HEK293 (cell line): ENCODE measurements at regions not wholly inside any gene's neighbourhood (a gene's known extent, or its start where the extent isn't known, plus 50 kb on each side); places are given as distances from the start of the nearest gene placed in this dataset.
A peak's percentile ranks its signal among the peaks of the same experiment; 100 is the strongest.

Experiments
- CTCF ChIA-PET: fragments of 350-600 bp; formaldehyde crosslinking; extraction: SDS; loops from one replicate; lab custom pipeline; 2021; ENCODE audit warnings: antibody characterized with exemption; lab: Yijun Ruan, JAX
- POLR2A ChIA-PET: fragments of 300-600 bp; formaldehyde crosslinking; extraction: SDS; loops from one replicate; lab custom pipeline; 2020; ENCODE audit warnings: antibody characterized with exemption, inconsistent platforms; lab: Yijun Ruan, JAX
- H3K27ac ChIP-seq: fragments of 200-500 bp; sonication (Bioruptor generic); 2 replicates; pipeline ENCODE4 v1.5.1; 2014; ENCODE audit warnings: low read depth, low read length, control low read depth, inconsistent platforms; ENCODE audit errors: extremely low read depth
- H3K36me3 ChIP-seq, 2 experiments: fragments of 200-500 bp in 1 of 2; sonication (Bioruptor generic) in 1 of 2; 1 replicate in 1 of 2; 2 replicates in 1 of 2; pipeline ENCODE4 v1.5.1; 2014 to 2017; ENCODE audit warnings: inconsistent platforms in 2 of 2, low read length in 2 of 2; ENCODE audit not compliant: control insufficient read depth in 2 of 2, insufficient read depth in 1 of 2
- H3K4me1 ChIP-seq: fragments of 200-500 bp; sonication (Bioruptor generic); 2 replicates; pipeline ENCODE4 v1.5.1; 2014; ENCODE audit warnings: mild to moderate bottlenecking, low read length, inconsistent platforms; ENCODE audit not compliant: control insufficient read depth, insufficient read depth
- H3K4me3 ChIP-seq: 2 replicates; pipeline ENCODE4 v1.5.1; 2011; ENCODE audit warnings: low read depth, mild to moderate bottlenecking, control low read depth, low read length, moderate library complexity
- H3K9me3 ChIP-seq: fragments of 200-500 bp; sonication (Bioruptor generic); 2 replicates; pipeline ENCODE4 v1.5.1; 2014; ENCODE audit warnings: low read depth, low read length, inconsistent platforms; ENCODE audit not compliant: control insufficient read depth, insufficient read depth
- BCL11B ChIP-seq: fragments of 450-650 bp; formaldehyde crosslinking; IDR thresholded peaks from 2 replicates; pipeline ENCODE4 v1.5.1; 2016; ENCODE audit warnings: low read depth, missing biosample characterization, missing genetic modification characterization
- FEZF1 ChIP-seq: fragments of 450-650 bp; formaldehyde crosslinking; IDR thresholded peaks from 2 replicates; pipeline ENCODE4 v1.5.1; 2016; ENCODE audit warnings: missing biosample characterization, missing genetic modification characterization
- GLI4 ChIP-seq: fragments of 450-650 bp; formaldehyde crosslinking; IDR thresholded peaks from 2 replicates; pipeline ENCODE4 v1.5.1; 2016; ENCODE audit warnings: missing biosample characterization, missing genetic modification characterization
- HOXC10 ChIP-seq: sonication (generic); formaldehyde crosslinking; IDR thresholded peaks from 2 replicates; pipeline ENCODE4 v1.8.1; 2023; ENCODE audit warnings: mild to moderate bottlenecking, missing genetic modification reagents
- KLF16 ChIP-seq: fragments of 450-650 bp; formaldehyde crosslinking; IDR thresholded peaks from 2 replicates; pipeline ENCODE4 v1.5.1; 2017; ENCODE audit warnings: missing biosample characterization, missing genetic modification characterization
- KLF9 ChIP-seq: fragments of 450-650 bp; formaldehyde crosslinking; IDR thresholded peaks from 2 replicates; pipeline ENCODE4 v1.5.1; 2016; ENCODE audit warnings: missing biosample characterization, missing genetic modification characterization, low read depth
- RBAK ChIP-seq: fragments of 450-650 bp; formaldehyde crosslinking; IDR thresholded peaks from 2 replicates; pipeline ENCODE4 v1.5.1; 2016; ENCODE audit warnings: missing biosample characterization, missing genetic modification characterization
- YY1 ChIP-seq: fragments of 450-650 bp; formaldehyde crosslinking; IDR thresholded peaks from 2 replicates; pipeline ENCODE4 v1.5.1; 2018; ENCODE audit warnings: missing biosample characterization, missing genetic modification characterization
- YY2 ChIP-seq: fragments of 450-650 bp; formaldehyde crosslinking; IDR thresholded peaks from 2 replicates; pipeline ENCODE4 v1.5.1; 2016; ENCODE audit warnings: missing biosample characterization, missing genetic modification characterization
- ZNF121 ChIP-seq: fragments of 450-650 bp; formaldehyde crosslinking; IDR thresholded peaks from 2 replicates; pipeline ENCODE4 v1.5.1; 2016; ENCODE audit warnings: missing biosample characterization, missing genetic modification characterization
- ZNF146 ChIP-seq: fragments of 450-650 bp; formaldehyde crosslinking; IDR thresholded peaks from 2 replicates; pipeline ENCODE4 v1.5.1; 2016; ENCODE audit warnings: missing biosample characterization, missing genetic modification characterization
- ZNF174 ChIP-seq: fragments of 450-650 bp; formaldehyde crosslinking; IDR thresholded peaks from 2 replicates; pipeline ENCODE4 v1.5.0; 2017; ENCODE audit warnings: missing biosample characterization, mild to moderate bottlenecking, missing genetic modification characterization
- ZNF366 ChIP-seq: fragments of 450-650 bp; formaldehyde crosslinking; conservative IDR thresholded peaks from 2 replicates; pipeline ENCODE4 v1.5.1; 2016; ENCODE audit warnings: missing biosample characterization, missing genetic modification characterization
- ZNF623 ChIP-seq: fragments of 450-650 bp; formaldehyde crosslinking; IDR thresholded peaks from 2 replicates; pipeline ENCODE4 v1.5.1; 2016; ENCODE audit warnings: missing biosample characterization, missing genetic modification characterization
- TF ChIP-seq, protein P1 (sequence below): fragments of 450-650 bp; formaldehyde crosslinking; IDR thresholded peaks from 2 replicates; pipeline ENCODE4 v1.5.1; 2016; ENCODE audit warnings: missing biosample characterization, missing genetic modification characterization
- TF ChIP-seq, protein P2 (sequence below): fragments of 450-650 bp; formaldehyde crosslinking; IDR thresholded peaks from 2 replicates; pipeline ENCODE4 v1.5.1; 2016; ENCODE audit warnings: missing biosample characterization, missing genetic modification characterization
- TF ChIP-seq, protein P3 (sequence below): fragments of 450-650 bp; formaldehyde crosslinking; IDR thresholded peaks from 2 replicates; pipeline ENCODE4 v1.5.1; 2016; ENCODE audit warnings: missing biosample characterization, missing genetic modification characterization
- TF ChIP-seq, protein P4 (sequence below): fragments of 450-650 bp; IDR thresholded peaks from 2 replicates; pipeline ENCODE4 v1.5.1; 2018; ENCODE audit warnings: missing biosample characterization, mild to moderate bottlenecking, missing genetic modification characterization

DNA sequence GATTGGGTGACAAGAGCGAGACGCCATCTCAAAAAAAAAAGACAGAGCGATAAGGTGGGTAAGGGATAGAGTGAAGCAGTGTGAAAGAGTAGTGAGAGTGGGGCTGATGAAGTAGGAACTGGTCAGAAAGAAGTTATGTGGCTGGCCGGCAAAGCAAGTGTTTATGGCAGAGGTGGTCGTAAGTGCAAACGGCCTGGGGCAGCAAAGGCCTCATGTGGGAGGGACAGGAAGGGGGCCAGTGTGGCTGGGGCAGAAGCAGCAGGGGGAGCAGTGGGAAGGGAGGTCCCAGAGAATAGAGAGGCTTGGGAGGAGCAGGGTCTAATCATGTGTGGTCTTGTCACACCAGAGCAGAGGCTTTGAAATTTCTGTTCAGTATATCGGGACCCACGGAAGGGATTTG is 186.2 kb downstream of the HS3ST3B1 start:
- CTCF ChIA-PET = no interaction called here
- H3K4me3 ChIP-seq = no peak overlapping the region
- H3K9me3 ChIP-seq = no peaks in the 10 kb centered on the region
- no peak overlapping the region for H3K27ac ChIP-seq
- H3K4me1 ChIP-seq = no peaks in the 10 kb centered on the region
- POLR2A ChIA-PET = no interaction called here
- TF ChIP-seq BCL11B (tag by site-specific recombination) (no peak), ZNF623 (peak; percentile 54), YY2 (tag by site-specific recombination) (no peak)
- H3K36me3 ChIP-seq = no peaks in the 10 kb centered on the region

DNA sequence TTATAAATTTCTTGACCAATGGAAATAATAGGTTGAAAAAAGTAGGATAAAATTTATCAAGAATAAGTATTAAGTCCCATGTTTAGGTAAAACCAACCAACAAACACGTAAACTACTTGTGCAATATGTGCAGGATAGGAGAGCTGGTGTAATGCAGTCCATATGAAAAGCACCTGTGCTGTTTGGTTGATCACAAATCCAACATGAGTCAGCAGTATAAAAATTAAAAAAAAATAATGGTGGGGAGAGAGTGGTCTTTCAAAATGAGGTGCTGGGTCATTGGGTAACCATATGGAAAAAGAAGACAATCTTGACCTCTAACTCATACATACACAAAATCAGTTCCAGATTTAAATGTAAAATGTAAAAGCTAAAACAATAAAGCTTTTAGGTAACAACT is 181.8 kb downstream of the HS3ST3B1 start:
- no peaks in the 10 kb centered on the region for H3K4me1 ChIP-seq

DNA sequence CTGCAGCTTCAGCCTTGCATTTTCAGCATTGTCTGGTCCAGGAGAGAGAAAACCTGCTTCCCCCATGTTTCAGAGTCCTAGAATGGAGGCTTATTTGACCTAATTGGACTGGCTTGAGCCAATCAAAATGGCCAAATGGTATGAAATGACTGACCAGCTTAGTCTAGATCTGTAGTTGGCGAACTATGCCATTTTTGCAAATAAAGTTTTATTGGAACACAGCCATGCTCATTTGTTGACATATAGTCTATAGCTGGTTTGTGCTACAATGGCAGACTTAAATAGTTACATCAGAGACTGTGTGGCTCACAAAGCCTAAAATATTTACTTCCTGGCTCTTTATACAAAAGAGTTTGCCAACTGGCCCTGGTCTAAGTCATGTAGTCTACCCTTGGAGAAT is 180.8 kb downstream of the HS3ST3B1 start:
- Histone ChIP-seq H3K27ac (no peak overlapping the region), H3K9me3 (no peaks in the 10 kb centered on the region), H3K4me3 (no peak overlapping the region), H3K4me1 (no peaks in the 10 kb centered on the region), H3K36me3 (no peaks in the 10 kb centered on the region)
- ChIA-PET POLR2A (no interaction called here), CTCF (interaction anchor here (0.7 kb wide), 1 partner anchor 59 kb away, joined by 3 read pairs; no protein-coding TSS in a partner anchor)
- TF ChIP-seq, protein P1, sequence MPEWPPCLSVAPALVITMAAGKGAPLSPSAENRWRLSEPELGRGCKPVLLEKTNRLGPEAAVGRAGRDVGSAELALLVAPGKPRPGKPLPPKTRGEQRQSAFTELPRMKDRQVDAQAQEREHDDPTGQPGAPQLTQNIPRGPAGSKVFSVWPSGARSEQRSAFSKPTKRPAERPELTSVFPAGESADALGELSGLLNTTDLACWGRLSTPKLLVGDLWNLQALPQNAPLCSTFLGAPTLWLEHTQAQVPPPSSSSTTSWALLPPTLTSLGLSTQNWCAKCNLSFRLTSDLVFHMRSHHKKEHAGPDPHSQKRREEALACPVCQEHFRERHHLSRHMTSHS (tag by site-specific recombination) = no peak
- no peak for TF ChIP-seq FEZF1 (tag by site-specific recombination)
- no peak for TF ChIP-seq HOXC10 (CRISPR knock-in tag)
- no peak for TF ChIP-seq KLF16 (tag by site-specific recombination)
- TF ChIP-seq ZNF121 (tag by site-specific recombination) = no peak
- TF ChIP-seq YY1 = no peak

More for the DNA sequence above, 181.8 kb downstream of the HS3ST3B1 start:
- TF ChIP-seq RBAK = no peak
- TF ChIP-seq, protein P2, sequence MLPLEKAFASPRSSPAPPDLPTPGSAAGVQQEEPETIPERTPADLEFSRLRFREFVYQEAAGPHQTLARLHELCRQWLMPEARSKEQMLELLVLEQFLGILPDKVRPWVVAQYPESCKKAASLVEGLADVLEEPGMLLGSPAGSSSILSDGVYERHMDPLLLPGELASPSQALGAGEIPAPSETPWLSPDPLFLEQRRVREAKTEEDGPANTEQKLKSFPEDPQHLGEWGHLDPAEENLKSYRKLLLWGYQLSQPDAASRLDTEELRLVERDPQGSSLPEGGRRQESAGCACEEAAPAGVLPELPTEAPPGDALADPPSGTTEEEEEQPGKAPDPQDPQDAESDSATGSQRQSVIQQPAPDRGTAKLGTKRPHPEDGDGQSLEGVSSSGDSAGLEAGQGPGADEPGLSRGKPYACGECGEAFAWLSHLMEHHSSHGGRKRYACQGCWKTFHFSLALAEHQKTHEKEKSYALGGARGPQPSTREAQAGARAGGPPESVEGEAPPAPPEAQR = no peak
- TF ChIP-seq KLF9 (tag by site-specific recombination) = no peak
- no peak for TF ChIP-seq ZNF146 (tag by site-specific recombination)
- Histone ChIP-seq H3K36me3 (no peaks in the 10 kb centered on the region), H3K9me3 (no peaks in the 10 kb centered on the region), H3K27ac (no peak overlapping the region), H3K4me3 (no peak overlapping the region)
- ChIA-PET CTCF (no interaction called here), POLR2A (no interaction called here)

DNA sequence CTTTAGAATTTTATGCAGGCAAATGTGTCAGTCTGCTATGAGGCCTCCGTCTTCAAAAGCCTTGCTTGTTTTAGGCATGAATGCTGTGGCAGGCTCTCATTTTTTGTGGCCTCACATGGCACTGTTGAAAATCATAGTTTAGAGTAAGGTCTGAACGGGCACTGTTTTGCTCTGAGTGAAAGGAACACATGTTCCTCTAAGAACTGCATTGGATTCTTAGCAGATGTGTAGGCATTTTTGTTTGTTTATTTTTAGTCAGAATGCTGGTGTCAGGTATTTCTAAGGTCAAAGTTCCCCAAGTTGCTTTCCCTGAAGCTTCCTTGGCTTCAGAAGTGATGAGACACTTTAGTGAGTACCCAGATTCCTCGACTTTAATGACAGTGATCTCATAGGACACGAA is 173.7 kb downstream of the HS3ST3B1 start:
- CTCF ChIA-PET = interaction anchor here (0.6 kb wide), 1 partner anchor 154 kb away, joined by 3 read pairs; no protein-coding TSS in a partner anchor
- H3K36me3 ChIP-seq = no peaks in the 10 kb centered on the region
- H3K4me3 ChIP-seq = no peak overlapping the region
- H3K4me1 ChIP-seq = no peaks in the 10 kb centered on the region; the same call in 1 of the 2 replicates
- TF ChIP-seq ZNF366 (tag by site-specific recombination) (no peak), ZNF174 (tag by site-specific recombination) (no peak), GLI4 (tag by site-specific recombination) (no peak), ZNF121 (tag by site-specific recombination) (no peak)
- TF ChIP-seq, protein P3, sequence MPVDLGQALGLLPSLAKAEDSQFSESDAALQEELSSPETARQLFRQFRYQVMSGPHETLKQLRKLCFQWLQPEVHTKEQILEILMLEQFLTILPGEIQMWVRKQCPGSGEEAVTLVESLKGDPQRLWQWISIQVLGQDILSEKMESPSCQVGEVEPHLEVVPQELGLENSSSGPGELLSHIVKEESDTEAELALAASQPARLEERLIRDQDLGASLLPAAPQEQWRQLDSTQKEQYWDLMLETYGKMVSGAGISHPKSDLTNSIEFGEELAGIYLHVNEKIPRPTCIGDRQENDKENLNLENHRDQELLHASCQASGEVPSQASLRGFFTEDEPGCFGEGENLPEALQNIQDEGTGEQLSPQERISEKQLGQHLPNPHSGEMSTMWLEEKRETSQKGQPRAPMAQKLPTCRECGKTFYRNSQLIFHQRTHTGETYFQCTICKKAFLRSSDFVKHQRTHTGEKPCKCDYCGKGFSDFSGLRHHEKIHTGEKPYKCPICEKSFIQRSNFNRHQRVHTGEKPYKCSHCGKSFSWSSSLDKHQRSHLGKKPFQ (tag by site-specific recombination) = no peak
- TF ChIP-seq, protein P4, sequence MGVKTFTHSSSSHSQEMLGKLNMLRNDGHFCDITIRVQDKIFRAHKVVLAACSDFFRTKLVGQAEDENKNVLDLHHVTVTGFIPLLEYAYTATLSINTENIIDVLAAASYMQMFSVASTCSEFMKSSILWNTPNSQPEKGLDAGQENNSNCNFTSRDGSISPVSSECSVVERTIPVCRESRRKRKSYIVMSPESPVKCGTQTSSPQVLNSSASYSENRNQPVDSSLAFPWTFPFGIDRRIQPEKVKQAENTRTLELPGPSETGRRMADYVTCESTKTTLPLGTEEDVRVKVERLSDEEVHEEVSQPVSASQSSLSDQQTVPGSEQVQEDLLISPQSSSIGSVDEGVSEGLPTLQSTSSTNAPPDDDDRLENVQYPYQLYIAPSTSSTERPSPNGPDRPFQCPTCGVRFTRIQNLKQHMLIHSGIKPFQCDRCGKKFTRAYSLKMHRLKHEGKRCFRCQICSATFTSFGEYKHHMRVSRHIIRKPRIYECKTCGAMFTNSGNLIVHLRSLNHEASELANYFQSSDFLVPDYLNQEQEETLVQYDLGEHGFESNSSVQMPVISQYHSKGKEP (tag by site-specific recombination) = no peak
- H3K9me3 ChIP-seq = no peaks in the 10 kb centered on the region
- POLR2A ChIA-PET = no interaction called here
- no peak overlapping the region for H3K27ac ChIP-seq
